Vagina (tissue), 2 donors: ENCODE measurements at regions not wholly inside any gene's neighbourhood (a gene's known extent, or its start where the extent isn't known, plus 50 kb on each side); places are given as distances from the start of the nearest gene placed in this dataset.

ENCODE experiments used
- POLR2A ChIP-seq, 2 donors: fragments of 450-650 bp; IDR thresholded peaks; one replicate each; pipeline ENCODE4 v1.6.1; 2017; ENCODE audit warnings: antibody characterized with exemption in 2 of 2, mild to moderate bottlenecking in 2 of 2, moderate library complexity in 2 of 2
- TF ChIP-seq, protein P1 (sequence below), 3 experiments: fragments of 450-650 bp in 2 of 3; fragments of 200-600 bp in 1 of 3; sonication (generic) in 1 of 3; IDR thresholded peaks; one replicate each; pipeline ENCODE4 v1.5.1; 2017 to 2019; ENCODE audit warnings: antibody characterized with exemption in 3 of 3, mild to moderate bottlenecking in 2 of 3, moderate library complexity in 2 of 3

DNA sequence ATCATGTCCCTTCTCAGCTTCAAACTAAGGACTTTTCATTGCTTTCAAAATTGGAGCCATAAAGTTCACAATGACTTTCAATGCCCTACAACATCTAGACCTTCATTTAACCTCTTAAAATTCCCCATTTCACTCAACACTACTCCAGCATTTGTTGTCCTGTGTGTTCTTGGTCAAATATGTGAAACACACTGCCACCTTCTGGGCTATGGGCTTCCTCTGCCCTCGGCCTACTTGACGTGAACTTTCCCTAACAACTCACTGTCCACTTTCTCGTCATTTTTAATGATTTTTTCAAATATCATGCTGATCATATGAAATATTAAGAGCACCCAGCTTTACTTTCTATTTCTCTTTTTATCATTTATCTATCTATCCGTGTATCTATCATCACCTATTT is 2018.4 kb downstream of the NCAM2 start:
- TF ChIP-seq POLR2A (IDR thresholded peaks at IDR 0.05) = no peak
- TF ChIP-seq, protein P1, sequence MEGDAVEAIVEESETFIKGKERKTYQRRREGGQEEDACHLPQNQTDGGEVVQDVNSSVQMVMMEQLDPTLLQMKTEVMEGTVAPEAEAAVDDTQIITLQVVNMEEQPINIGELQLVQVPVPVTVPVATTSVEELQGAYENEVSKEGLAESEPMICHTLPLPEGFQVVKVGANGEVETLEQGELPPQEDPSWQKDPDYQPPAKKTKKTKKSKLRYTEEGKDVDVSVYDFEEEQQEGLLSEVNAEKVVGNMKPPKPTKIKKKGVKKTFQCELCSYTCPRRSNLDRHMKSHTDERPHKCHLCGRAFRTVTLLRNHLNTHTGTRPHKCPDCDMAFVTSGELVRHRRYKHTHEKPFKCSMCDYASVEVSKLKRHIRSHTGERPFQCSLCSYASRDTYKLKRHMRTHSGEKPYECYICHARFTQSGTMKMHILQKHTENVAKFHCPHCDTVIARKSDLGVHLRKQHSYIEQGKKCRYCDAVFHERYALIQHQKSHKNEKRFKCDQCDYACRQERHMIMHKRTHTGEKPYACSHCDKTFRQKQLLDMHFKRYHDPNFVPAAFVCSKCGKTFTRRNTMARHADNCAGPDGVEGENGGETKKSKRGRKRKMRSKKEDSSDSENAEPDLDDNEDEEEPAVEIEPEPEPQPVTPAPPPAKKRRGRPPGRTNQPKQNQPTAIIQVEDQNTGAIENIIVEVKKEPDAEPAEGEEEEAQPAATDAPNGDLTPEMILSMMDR (IDR thresholded peaks at IDR 0.05) = no peak
